ENCODE measurements at regions not wholly inside any gene's neighbourhood (a gene's known extent, or its start where the extent isn't known, plus 50 kb on each side); places are given as distances from the start of the nearest gene placed in this dataset.

GRCh38 chr21:31537872-31538576, 121.5 kb upstream of the SOD1 start:
- no peaks in the 10 kb centered on the region for H4K20me1 ChIP-seq (ENCODE audit: control insufficient read depth, insufficient read depth, insufficient read length)
- H3K79me2 ChIP-seq (ENCODE audit: insufficient read depth, low read length), result peaks cover 3% of the 10 kb centered on the region; the same call in 1 of the 2 replicates
- no peak overlapping the region for H2BK15ac ChIP-seq (ENCODE audit: low read depth, low read length)
- H3K4me2 ChIP-seq (ENCODE audit: insufficient read depth, insufficient read length, low read length), result no peak overlapping the region
- H3K4ac ChIP-seq (ENCODE audit: low read depth, low read length), result no peak overlapping the region
- H3K9ac ChIP-seq (ENCODE audit: extremely low read depth, insufficient read length, low read length), result no peak overlapping the region
- no peaks in the 10 kb centered on the region for H3K4me1 ChIP-seq (ENCODE audit: insufficient read depth, low read length)
- no peak overlapping the region for H3K56ac ChIP-seq (ENCODE audit: insufficient read length, low read depth, low read length)
- H3K4me1 Mint-ChIP-seq, result 0 out of 4 replicates have a peak, but pooled peaks cover under 1 to 2% of the 10 kb centered on the region in 2 experiments
- no peak overlapping the region for H3K18ac ChIP-seq (ENCODE audit: insufficient read length, low read depth, low read length)
- no peaks in the 10 kb centered on the region; a peak in 1 of 7 replicates for H3K36me3 Mint-ChIP-seq (ENCODE audit: insufficient read depth in 1 of 3, low read depth in 3 of 3)
- peak; percentile 87 for TF ChIP-seq CTCF (conservative IDR thresholded peaks at IDR 0.05)
- no peak overlapping the region for H2AK5ac ChIP-seq (ENCODE audit: insufficient read length, low read length)
- no peak overlapping the region for H4K5ac ChIP-seq (ENCODE audit: insufficient read length, low read depth, low read length)
- no peak for DNase-seq
- H3K23me2 ChIP-seq (ENCODE audit: insufficient read length, low read depth, low read length, poor library complexity, severe bottlenecking), result no peaks in the 10 kb centered on the region
- H2BK20ac ChIP-seq (ENCODE audit: low read depth, low read length, poor library complexity, severe bottlenecking), result no peak overlapping the region
- no peak overlapping the region for H3K4me3 Mint-ChIP-seq
- no peak overlapping the region for H3K14ac ChIP-seq (ENCODE audit: insufficient read depth, low read length)
- H3K27ac Mint-ChIP-seq, result no peak overlapping the region
- no CpG with 5 or more reads among the region's 10 CpGs for WGBS (ENCODE audit: extremely low coverage, insufficient read length, low lambda C conversion rate)
- H4K91ac ChIP-seq (ENCODE audit: insufficient read length, low read depth, low read length), result no peak overlapping the region
- no peak overlapping the region for H3K23ac ChIP-seq (ENCODE audit: insufficient read length, low read depth, low read length)
- no peak overlapping the region for H2AFZ ChIP-seq (ENCODE audit: low read length)
- H3T11ph ChIP-seq (ENCODE audit: low read length), result no peak overlapping the region
- H3K9me3 ChIP-seq (ENCODE audit: control insufficient read depth, low read depth, low read length), result no peaks in the 10 kb centered on the region
- no peaks in the 10 kb centered on the region for H3K9me3 Mint-ChIP-seq
- H3K79me1 ChIP-seq (ENCODE audit: insufficient read depth, low read depth, low read length, poor library complexity, severe bottlenecking), result peaks cover 3% of the 10 kb centered on the region
- no peak overlapping the region for H2BK12ac ChIP-seq (ENCODE audit: insufficient read length, low read depth, low read length)
- H2BK5ac ChIP-seq (ENCODE audit: insufficient read length, low read length), result no peak overlapping the region
- no peaks in the 10 kb centered on the region for H3K27me3 Mint-ChIP-seq (ENCODE audit: low read depth)
- H2BK120ac ChIP-seq (ENCODE audit: low read depth, low read length, poor library complexity, severe bottlenecking), result no peak overlapping the region
- H3K27ac ChIP-seq (ENCODE audit: insufficient read length, low read depth, low read length), result no peak overlapping the region
- no peaks in the 10 kb centered on the region for H3K27me3 ChIP-seq (ENCODE audit: insufficient read depth, low read length)
- no peak overlapping the region for H4K8ac ChIP-seq (replicated peaks; ENCODE audit: insufficient read length, low read depth, low read length)
